ENCODE measurements at regions not wholly inside any gene's neighbourhood (a gene's known extent, or its start where the extent isn't known, plus 50 kb on each side); places are given as distances from the start of the nearest gene placed in this dataset.

DNA sequence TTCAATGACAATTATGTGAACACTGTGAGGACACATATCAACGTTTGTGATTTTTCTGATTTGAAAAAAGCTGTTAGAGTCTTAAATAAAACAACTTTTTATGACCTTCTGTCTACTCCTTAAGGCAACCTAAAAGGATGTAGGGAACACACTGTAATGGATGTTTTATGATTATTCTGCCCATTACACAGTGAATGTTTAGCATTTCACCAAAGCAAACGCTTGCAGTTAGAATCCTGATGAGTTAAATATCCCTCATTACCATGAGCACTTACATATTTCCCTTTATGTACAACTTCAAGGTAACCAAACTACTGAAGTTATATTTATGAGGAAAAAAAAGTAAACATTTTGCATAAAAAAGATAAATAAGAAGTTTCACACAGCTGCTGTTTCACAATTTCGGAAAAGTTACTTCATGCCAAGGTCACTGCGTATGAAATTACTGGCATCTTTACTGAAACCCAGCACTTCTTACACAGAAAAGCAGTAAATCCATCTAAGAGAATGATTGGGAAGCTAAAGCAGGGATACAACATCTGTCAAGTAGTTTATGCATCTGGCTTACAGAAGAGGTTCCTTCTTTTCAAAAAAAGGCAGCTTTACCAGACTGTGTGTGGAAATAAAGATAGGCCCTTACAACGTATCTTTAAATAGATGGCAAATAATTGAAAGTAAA, 733.7 kb upstream of the ATXN8OS start:
- Mint-ChIP-seq H3K36me3 (ENCODE audit: low read depth) (no peaks in the 10 kb centered on the region), H3K27ac (ENCODE audit: unreplicated experiment) (no peak overlapping the region), H3K9me3 (ENCODE audit: low read depth) (peaks cover 2% of the 10 kb centered on the region), H3K4me1 (ENCODE audit: low read depth) (no peaks in the 10 kb centered on the region), H3K27me3 (ENCODE audit: low read depth) (no peaks in the 10 kb centered on the region), H3K4me3 (ENCODE audit: unreplicated experiment) (no peak overlapping the region)
- no peak for DNase-seq (ENCODE audit: low spot score)
- TF ChIP-seq, protein P1, sequence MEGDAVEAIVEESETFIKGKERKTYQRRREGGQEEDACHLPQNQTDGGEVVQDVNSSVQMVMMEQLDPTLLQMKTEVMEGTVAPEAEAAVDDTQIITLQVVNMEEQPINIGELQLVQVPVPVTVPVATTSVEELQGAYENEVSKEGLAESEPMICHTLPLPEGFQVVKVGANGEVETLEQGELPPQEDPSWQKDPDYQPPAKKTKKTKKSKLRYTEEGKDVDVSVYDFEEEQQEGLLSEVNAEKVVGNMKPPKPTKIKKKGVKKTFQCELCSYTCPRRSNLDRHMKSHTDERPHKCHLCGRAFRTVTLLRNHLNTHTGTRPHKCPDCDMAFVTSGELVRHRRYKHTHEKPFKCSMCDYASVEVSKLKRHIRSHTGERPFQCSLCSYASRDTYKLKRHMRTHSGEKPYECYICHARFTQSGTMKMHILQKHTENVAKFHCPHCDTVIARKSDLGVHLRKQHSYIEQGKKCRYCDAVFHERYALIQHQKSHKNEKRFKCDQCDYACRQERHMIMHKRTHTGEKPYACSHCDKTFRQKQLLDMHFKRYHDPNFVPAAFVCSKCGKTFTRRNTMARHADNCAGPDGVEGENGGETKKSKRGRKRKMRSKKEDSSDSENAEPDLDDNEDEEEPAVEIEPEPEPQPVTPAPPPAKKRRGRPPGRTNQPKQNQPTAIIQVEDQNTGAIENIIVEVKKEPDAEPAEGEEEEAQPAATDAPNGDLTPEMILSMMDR (IDR thresholded peaks at IDR 0.05) = no peak

DNA sequence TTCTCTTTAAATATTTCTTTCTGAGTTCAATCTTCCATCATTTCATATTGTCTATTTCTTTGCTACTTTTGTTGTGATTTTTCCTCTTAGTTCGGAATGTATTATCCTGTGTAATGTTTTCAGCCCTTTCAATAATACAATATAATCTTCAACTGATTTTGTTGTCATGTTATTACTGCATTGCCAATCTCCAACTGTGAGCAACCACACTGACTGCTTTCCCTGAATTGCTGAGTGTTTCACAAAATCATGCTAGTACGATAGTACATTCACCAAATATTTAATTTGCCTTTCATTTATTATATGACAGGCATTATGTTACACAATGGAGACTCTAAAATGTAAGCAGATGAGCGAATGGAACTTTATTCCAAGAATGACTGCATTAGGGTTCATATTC, 744.3 kb upstream of the ATXN8OS start:
- Mint-ChIP-seq H3K27me3 (ENCODE audit: low read depth) (peaks cover 4% of the 10 kb centered on the region), H3K36me3 (ENCODE audit: low read depth) (no peaks in the 10 kb centered on the region), H3K27ac (ENCODE audit: unreplicated experiment) (no peak overlapping the region), H3K9me3 (ENCODE audit: low read depth) (no peaks in the 10 kb centered on the region), H3K4me3 (ENCODE audit: unreplicated experiment) (no peak overlapping the region), H3K4me1 (ENCODE audit: low read depth) (no peaks in the 10 kb centered on the region)
- no peak for DNase-seq (ENCODE audit: low spot score)
- TF ChIP-seq, protein P1 (IDR thresholded peaks at IDR 0.05) = no peak

DNA sequence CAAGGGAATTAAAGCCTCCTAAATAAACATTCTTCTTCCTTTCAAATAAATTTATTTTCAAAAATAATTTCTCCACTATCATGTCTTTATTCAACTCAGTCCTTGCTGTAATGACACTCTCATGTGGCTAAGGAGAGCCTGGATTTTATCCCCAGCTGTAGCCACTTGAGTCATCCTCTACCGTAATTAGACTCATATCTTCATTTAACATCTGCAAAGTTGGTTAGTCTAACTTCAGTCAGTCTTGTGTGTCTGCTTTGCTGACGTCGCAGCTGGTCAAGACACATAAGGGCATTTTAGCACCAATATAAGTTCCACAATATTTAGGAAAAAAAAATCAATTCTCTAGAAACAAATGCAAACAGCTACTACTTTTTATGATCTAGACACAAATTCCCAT, 776.4 kb upstream of the ATXN8OS start:
- DNase-seq (ENCODE audit: low spot score) = no peak
- Mint-ChIP-seq H3K36me3 (ENCODE audit: low read depth) (no peaks in the 10 kb centered on the region), H3K9me3 (ENCODE audit: low read depth) (no peaks in the 10 kb centered on the region), H3K27me3 (ENCODE audit: low read depth) (no peaks in the 10 kb centered on the region), H3K4me3 (ENCODE audit: unreplicated experiment) (no peak overlapping the region), H3K27ac (ENCODE audit: unreplicated experiment) (no peak overlapping the region), H3K4me1 (ENCODE audit: low read depth) (no peaks in the 10 kb centered on the region)
- TF ChIP-seq, protein P1 (IDR thresholded peaks at IDR 0.05) = no peak

DNA sequence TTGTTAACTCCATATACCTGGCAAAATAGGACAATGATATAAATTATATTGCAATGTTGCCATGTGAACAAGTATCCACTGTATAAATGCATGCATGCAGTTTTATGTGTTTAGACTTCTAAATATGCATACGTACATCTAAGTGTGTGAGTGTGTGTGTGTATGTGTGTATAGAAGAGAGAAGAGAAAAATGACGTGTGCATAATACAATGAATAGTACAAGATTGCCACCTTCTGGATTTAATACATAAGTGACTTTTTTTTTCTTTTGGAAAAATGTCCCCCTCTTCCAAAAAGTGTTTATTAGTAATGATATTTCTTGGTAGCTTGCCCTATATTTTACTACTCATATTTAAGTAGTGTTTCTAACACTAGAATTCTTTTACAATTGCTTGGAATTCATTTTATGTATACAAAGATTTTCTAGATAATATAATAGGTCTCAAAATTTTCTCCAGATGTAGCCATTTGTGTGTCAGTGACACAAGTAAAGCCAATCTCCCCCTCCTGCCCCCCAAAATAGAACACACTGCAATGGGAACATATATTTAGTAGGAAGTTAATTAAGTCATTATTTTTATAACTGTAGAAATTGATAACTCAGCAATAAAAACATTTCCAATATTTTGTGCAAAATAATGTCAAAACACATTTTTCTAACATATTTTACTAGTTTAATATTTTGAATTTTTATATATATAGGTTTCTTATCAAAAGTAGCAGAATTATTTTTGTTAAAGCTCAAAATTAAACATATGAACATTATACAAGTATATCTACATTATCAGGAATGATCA, 783.3 kb upstream of the ATXN8OS start:
- Mint-ChIP-seq H3K36me3 (ENCODE audit: low read depth) (no peaks in the 10 kb centered on the region), H3K9me3 (ENCODE audit: low read depth) (no peaks in the 10 kb centered on the region), H3K4me1 (ENCODE audit: low read depth) (no peaks in the 10 kb centered on the region), H3K27ac (ENCODE audit: unreplicated experiment) (no peak overlapping the region), H3K27me3 (ENCODE audit: low read depth) (no peaks in the 10 kb centered on the region), H3K4me3 (ENCODE audit: unreplicated experiment) (no peak overlapping the region)
- TF ChIP-seq, protein P1 (IDR thresholded peaks at IDR 0.05) = peak; percentile 85
- no peak for DNase-seq (ENCODE audit: low spot score)

DNA sequence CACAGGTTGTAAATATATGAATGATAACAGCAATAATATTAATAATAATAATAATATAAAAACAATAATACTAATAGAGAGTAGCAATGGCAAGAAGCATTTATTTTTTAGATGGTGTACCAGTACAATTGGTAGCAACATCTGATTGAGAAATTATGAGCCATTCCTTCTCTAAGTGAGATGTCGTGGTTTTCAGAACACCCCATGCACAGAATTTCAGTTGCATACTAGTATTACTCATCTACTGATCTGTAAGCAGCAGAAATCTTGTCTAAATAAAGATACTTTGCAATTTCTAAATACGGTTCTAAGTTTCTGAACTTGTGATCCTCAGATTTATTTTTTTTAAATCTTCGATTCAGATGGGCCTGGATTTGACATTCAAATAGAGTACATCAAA, 788.0 kb upstream of the ATXN8OS start:
- TF ChIP-seq, protein P1 (IDR thresholded peaks at IDR 0.05) = no peak
- no peak for DNase-seq (ENCODE audit: low spot score)
- Mint-ChIP-seq H3K4me3 (ENCODE audit: unreplicated experiment) (no peak overlapping the region), H3K27ac (ENCODE audit: unreplicated experiment) (no peak overlapping the region), H3K9me3 (ENCODE audit: low read depth) (no peaks in the 10 kb centered on the region), H3K27me3 (ENCODE audit: low read depth) (no peaks in the 10 kb centered on the region), H3K4me1 (ENCODE audit: low read depth) (no peaks in the 10 kb centered on the region), H3K36me3 (ENCODE audit: low read depth) (no peaks in the 10 kb centered on the region)
